Immature natural killer cell (primary cell): ENCODE measurements at regions not wholly inside any gene's neighbourhood (a gene's known extent, or its start where the extent isn't known, plus 50 kb on each side); places are given as distances from the start of the nearest gene placed in this dataset.
"Not testable (repeated sequence)": the region's sequence is repeated elsewhere in the genome, so short reads cannot be mapped to it uniquely, and the experiment has no call there.

Source experiments
- DNase-seq, 3 donors: peaks; one replicate each; pipeline ENCODE4 v3.0.0; 2022; ENCODE audit warnings: mixed read lengths in 1 of 3
- H3K27ac Mint-ChIP-seq, 6 donors: one replicate each; pipeline ENCODE4 v1.8.0; 2020; ENCODE audit warnings: mixed read lengths in 6 of 6, mild to moderate bottlenecking in 5 of 6, inconsistent platforms in 4 of 6, moderate library complexity in 3 of 6
- H3K27me3 Mint-ChIP-seq, 3 donors: one replicate each; pipeline ENCODE4 v1.8.0; 2020 to 2021; ENCODE audit warnings: low read depth in 3 of 3, mild to moderate bottlenecking in 3 of 3, mixed read lengths in 3 of 3, moderate library complexity in 3 of 3, inconsistent platforms in 1 of 3
- H3K36me3 Mint-ChIP-seq, 3 donors: one replicate each; pipeline ENCODE4 v1.8.0; 2020; ENCODE audit warnings: mixed read lengths in 3 of 3, inconsistent platforms in 2 of 3, mild to moderate bottlenecking in 2 of 3
- H3K4me1 Mint-ChIP-seq, 2 donors: one replicate each; pipeline ENCODE4 v1.8.0; 2020; ENCODE audit warnings: inconsistent platforms in 2 of 2, mild to moderate bottlenecking in 2 of 2, mixed read lengths in 2 of 2, moderate library complexity in 1 of 2
- H3K4me3 Mint-ChIP-seq, 5 donors: one replicate each; pipeline ENCODE4 v1.8.0; 2020; ENCODE audit warnings: mild to moderate bottlenecking in 5 of 5, mixed read lengths in 5 of 5, inconsistent platforms in 3 of 5, moderate library complexity in 3 of 5
- H3K9me3 Mint-ChIP-seq, 6 donors: one replicate each; pipeline ENCODE4 v1.8.0; 2020; ENCODE audit warnings: mild to moderate bottlenecking in 6 of 6, mixed read lengths in 6 of 6, inconsistent platforms in 4 of 6, moderate library complexity in 3 of 6

DNA sequence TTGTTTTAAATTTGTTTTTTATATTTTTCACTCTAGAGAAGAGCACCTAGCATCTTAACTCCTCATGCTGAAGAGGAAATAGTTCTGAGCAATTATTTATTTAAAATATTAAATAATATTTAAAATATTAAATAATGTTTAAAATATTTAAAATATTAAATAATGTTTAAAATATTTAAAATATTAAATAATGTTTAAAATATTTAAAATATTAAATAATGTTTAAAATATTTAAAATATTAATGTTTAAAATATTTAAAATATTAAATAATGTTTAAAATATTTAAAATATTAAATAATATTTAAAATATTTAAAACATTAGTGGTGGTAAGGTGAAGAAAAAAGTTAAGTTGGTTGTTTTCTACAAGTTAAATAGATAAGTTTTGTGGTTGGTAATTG, 147.6 kb upstream of the FERMT1 start:
- DNase-seq, H3K4me1 Mint-ChIP-seq, H3K27ac Mint-ChIP-seq, H3K36me3 Mint-ChIP-seq, H3K4me3 Mint-ChIP-seq, H3K27me3 Mint-ChIP-seq: not testable (repeated sequence)
- H3K9me3 Mint-ChIP-seq, result peaks cover 0 to 13% (median 0%) of the 10 kb centered on the region in 6 donors

DNA sequence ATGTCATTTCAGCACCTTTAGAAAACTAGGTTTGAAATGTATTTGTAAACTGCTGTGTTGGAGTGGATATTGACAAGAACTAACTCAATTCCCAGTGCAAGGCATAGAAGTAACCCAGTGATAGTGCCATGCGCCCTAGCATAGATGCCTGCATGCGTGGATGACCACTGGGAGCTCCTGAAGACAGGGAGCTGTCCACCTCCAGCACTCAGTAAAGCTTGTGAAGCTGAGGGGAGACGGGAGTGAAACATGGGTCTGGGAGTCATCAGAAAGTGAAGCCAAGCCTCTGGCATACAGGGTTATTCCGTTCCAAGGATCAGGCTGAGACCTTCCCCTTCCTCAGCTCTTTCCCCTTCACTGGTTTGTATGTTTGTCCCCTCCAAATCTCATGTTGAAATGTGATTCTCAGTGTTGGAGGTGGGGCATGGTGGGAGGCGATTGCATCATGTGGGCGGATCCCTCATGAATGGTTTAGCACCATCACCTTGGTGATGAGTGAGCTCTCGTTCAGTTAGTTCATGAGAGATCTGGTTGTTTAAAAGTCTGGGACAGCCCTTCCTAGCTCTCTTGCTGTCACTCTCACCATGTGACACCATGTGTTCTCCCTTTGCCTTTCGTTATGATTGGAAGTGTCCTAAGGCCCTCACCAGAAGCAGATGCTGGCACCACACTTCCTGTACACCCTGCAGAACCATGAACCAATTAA, 146.5 kb upstream of the FERMT1 start:
- H3K4me1 Mint-ChIP-seq, result no peaks in the 10 kb centered on the region
- DNase-seq, result no peak
- H3K9me3 Mint-ChIP-seq, result peaks cover 0 to 13% (median 0%) of the 10 kb centered on the region in 6 donors
- H3K27me3 Mint-ChIP-seq, result peaks cover 0 to 5% (median 2%) of the 10 kb centered on the region in 3 donors
- no peak overlapping the region for H3K4me3 Mint-ChIP-seq
- H3K36me3 Mint-ChIP-seq, result no peaks in the 10 kb centered on the region
- no peak overlapping the region for H3K27ac Mint-ChIP-seq

DNA sequence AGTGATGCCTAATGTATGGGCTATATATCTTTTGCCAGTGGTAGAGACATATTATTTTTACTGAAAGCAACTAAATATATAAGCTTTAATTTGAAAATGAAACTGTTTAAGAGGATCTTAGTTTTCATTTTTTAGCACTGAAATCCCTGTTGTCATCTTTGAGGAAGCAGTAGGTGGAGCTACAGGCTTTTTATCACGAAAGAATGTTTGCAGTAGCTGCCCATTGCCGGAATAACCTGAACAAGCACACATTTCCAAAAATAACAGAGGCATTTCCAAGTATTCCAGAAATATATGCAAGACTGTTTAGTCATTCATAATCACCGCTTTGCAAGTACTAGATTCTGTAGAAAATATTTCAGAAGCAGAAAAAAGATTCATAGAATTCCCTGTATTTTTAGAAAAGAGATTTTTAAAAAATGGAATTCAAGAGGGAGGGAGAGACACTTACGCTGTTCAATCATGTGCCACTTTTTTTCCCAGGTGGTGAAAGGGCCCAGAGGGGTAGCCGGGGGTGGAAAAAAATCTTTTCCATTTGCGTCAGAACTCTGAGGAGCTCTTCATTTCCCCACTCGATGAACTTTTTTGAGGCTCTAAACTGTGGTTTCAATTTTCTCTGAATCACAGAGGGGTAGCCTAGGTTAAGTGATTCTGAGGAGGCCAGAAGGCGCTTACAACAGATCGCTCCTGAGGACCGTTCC, 142.5 kb upstream of the FERMT1 start:
- peaks cover 0 to 5% (median 2%) of the 10 kb centered on the region in 3 donors for H3K27me3 Mint-ChIP-seq

DNA sequence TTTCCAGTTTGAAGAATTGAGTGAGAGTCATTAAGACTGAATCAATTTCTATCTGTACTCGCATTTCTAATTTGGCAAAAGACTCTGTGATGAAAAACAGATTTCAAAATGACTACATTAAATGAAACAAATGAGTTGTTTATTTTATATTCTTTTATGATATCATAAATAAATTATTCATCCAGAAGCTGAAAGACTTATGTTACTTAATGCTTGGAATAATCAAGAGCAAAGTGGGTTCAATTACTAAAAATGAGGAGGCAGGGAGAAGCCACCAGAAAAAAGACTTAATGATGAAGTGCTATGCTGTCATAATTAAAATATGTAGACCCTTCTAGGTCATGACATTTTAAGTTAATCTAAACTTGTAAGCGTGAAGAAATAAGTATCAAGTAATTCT, 130.6 kb upstream of the FERMT1 start:
- H3K4me1 Mint-ChIP-seq, result no peaks in the 10 kb centered on the region
- H3K27me3 Mint-ChIP-seq, result peaks cover 2% of the 10 kb centered on the region in 3 donors
- no peaks in the 10 kb centered on the region for H3K36me3 Mint-ChIP-seq
- no peak overlapping the region for H3K27ac Mint-ChIP-seq
- H3K4me3 Mint-ChIP-seq, result no peak overlapping the region
- H3K9me3 Mint-ChIP-seq, result peaks cover 0 to 8% (median 0%) of the 10 kb centered on the region in 6 donors
- DNase-seq, result no peak

More for the DNA sequence above, 142.5 kb upstream of the FERMT1 start:
- Mint-ChIP-seq H3K4me1 (no peaks in the 10 kb centered on the region), H3K4me3 (no peak overlapping the region), H3K36me3 (no peaks in the 10 kb centered on the region), H3K27ac (no peak overlapping the region), H3K9me3 (peaks cover 0 to 13% (median 0%) of the 10 kb centered on the region in 6 donors)
- no peak for DNase-seq

DNA sequence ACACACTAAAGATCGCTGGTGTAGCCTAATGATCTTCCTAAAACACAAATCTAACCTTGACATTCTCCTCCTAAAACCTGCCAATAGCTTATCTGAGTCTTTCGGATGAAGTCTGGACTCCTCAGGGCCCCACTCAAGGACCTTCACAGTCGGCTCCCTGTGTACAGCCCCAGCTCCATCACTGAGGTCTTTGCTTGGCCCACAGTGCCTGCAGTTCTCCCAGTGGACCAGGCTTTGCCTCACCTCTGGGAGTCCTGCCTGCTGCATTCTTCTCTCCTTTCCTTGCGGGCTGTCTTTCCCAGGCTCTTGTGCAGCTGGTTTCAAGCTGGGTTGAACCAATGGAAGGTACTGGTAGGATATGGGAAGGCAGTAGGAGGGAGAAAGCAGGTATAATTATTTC, 122.6 kb upstream of the FERMT1 start:
- Mint-ChIP-seq H3K27ac (no peak overlapping the region), H3K36me3 (no peaks in the 10 kb centered on the region), H3K4me3 (no peak overlapping the region), H3K4me1 (no peaks in the 10 kb centered on the region), H3K27me3 (peaks cover 0 to 5% (median 0%) of the 10 kb centered on the region in 3 donors), H3K9me3 (peaks cover 0 to 13% (median 1%) of the 10 kb centered on the region in 6 donors)
- no peak for DNase-seq

GRCh38 chr20:6241591-6241990, 118.8 kb upstream of the FERMT1 start:
- Mint-ChIP-seq H3K36me3 (no peaks in the 10 kb centered on the region), H3K4me1 (no peaks in the 10 kb centered on the region), H3K27me3 (peaks cover 0 to 3% (median 2%) of the 10 kb centered on the region in 3 donors), H3K4me3 (no peak overlapping the region), H3K27ac (no peak overlapping the region), H3K9me3 (peaks cover 0 to 5% (median 2%) of the 10 kb centered on the region in 6 donors)
- DNase-seq, result no peak

DNA sequence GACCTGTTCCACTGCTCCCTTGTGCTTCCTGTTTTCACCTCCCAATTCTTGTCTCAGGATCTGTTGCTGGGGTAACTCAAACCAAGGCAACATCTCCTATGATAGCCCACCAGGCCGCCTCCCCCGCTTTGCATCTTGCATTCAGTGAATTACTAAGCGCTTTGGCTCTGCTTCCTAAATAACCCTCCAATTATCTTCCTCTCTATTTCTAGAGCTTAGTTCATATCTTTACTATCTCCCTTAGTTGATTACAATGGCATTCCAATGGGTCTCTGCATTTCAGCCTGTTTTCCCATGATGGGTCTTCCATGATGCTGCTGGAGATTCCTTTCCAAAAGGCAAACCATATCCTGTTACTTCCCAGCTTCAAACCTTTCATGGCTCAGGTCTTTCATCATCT, 117.2 kb upstream of the FERMT1 start:
- no peaks in the 10 kb centered on the region for H3K36me3 Mint-ChIP-seq
- DNase-seq, result no peak
- H3K27ac Mint-ChIP-seq, result no peak overlapping the region
- no peaks in the 10 kb centered on the region for H3K4me1 Mint-ChIP-seq
- H3K9me3 Mint-ChIP-seq, result peaks cover 0 to 5% (median 2%) of the 10 kb centered on the region in 6 donors
- H3K4me3 Mint-ChIP-seq, result no peak overlapping the region
- peaks cover 0 to 2% (median 1%) of the 10 kb centered on the region in 3 donors for H3K27me3 Mint-ChIP-seq

GRCh38 chr20:6238421-6238820, 115.6 kb upstream of the FERMT1 start:
- peaks cover 0 to 7% (median 1%) of the 10 kb centered on the region in 3 donors for H3K27me3 Mint-ChIP-seq
- no peak overlapping the region for H3K4me3 Mint-ChIP-seq
- no peaks in the 10 kb centered on the region for H3K4me1 Mint-ChIP-seq
- H3K36me3 Mint-ChIP-seq, result no peaks in the 10 kb centered on the region
- peaks cover 0 to 7% (median 1%) of the 10 kb centered on the region in 6 donors for H3K9me3 Mint-ChIP-seq
- no peak overlapping the region for H3K27ac Mint-ChIP-seq
- DNase-seq, result no peak

GRCh38 chr20:6235510-6235909, 112.7 kb upstream of the FERMT1 start:
- Mint-ChIP-seq H3K27me3 (peaks cover 1 to 10% (median 1%) of the 10 kb centered on the region in 3 donors), H3K9me3 (peaks cover 0 to 8% (median under 1%) of the 10 kb centered on the region in 6 donors), H3K4me3 (no peak overlapping the region), H3K27ac (no peak overlapping the region), H3K36me3 (no peaks in the 10 kb centered on the region), H3K4me1 (no peaks in the 10 kb centered on the region)
- DNase-seq, result no peak

DNA sequence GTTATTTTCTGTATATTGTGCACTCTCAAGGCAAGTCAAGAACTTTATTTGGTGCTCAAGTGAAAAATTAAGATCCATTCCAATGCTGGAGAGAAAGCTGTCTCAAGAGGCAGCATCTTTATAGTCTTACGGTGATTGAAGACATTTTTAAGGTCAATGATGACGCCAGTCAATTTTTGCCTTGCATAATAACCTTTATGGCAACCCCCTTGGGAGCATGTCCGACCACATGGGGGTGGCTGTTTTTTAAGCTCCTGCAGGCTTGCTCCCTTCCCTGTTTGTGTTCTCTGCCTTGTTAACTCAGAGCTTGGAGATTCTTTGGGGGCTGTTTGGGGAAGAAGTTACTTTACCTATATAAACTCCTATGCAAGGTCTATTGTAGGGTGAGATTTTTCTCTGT, 109.6 kb upstream of the FERMT1 start:
- H3K4me1 Mint-ChIP-seq, result no peaks in the 10 kb centered on the region
- peaks cover 0 to 12% (median 0%) of the 10 kb centered on the region in 6 donors for H3K9me3 Mint-ChIP-seq
- no peaks in the 10 kb centered on the region for H3K36me3 Mint-ChIP-seq
- no peak overlapping the region for H3K27ac Mint-ChIP-seq
- peaks cover 1 to 8% (median 4%) of the 10 kb centered on the region in 3 donors for H3K27me3 Mint-ChIP-seq
- no peak overlapping the region for H3K4me3 Mint-ChIP-seq
- DNase-seq, result no peak

GRCh38 chr20:6231556-6231955, 108.7 kb upstream of the FERMT1 start:
- Mint-ChIP-seq H3K9me3 (peaks cover 0 to 12% (median 0%) of the 10 kb centered on the region in 6 donors), H3K4me3 (no peak overlapping the region), H3K36me3 (no peaks in the 10 kb centered on the region), H3K4me1 (no peaks in the 10 kb centered on the region), H3K27ac (no peak overlapping the region), H3K27me3 (peaks cover 1 to 8% (median 4%) of the 10 kb centered on the region in 3 donors)
- no peak for DNase-seq

- peaks cover 1 to 4% (median 4%) of the 10 kb centered on the region in 3 donors for H3K27me3 Mint-ChIP-seq
- no peak overlapping the region for H3K4me3 Mint-ChIP-seq
- H3K27ac Mint-ChIP-seq, result no peak overlapping the region
- H3K4me1 Mint-ChIP-seq, result no peaks in the 10 kb centered on the region
- H3K9me3 Mint-ChIP-seq, result peaks cover 0 to 13% (median 3%) of the 10 kb centered on the region in 6 donors
- H3K36me3 Mint-ChIP-seq, result peaks cover 0 to under 1% (median 0%) of the 10 kb centered on the region in 3 donors
- no peak for DNase-seq
These were observed 105.5 kb upstream of the FERMT1 start for GRCh38 chr20:6228302-6228843.

DNA sequence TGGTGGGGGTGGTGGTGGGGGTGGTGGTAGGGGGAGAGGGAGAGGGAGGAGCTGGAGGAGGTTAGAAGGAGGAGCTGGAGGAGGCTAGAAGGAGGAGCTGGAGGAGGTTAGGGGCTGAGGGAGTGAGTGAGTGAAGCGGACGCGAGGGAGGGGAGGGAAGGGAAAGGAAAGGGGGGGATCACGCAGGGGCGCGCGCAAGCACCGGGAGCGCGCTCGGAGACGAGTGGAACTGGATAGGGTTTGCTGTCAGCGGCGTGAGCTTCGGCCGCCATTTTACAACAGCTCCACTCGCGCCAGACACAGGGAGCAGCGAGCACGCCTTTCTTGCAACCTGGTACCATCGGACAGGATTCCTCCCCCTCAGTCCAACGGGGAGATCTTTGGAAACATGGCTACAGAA, 90.5 kb upstream of the FERMT1 start:
- Mint-ChIP-seq H3K27ac (no peak overlapping the region), H3K4me1 (no peaks in the 10 kb centered on the region), H3K27me3 (peaks cover 0 to 8% (median 3%) of the 10 kb centered on the region in 3 donors), H3K4me3 (no peak overlapping the region), H3K36me3 (no peaks in the 10 kb centered on the region), H3K9me3 (peaks cover 0 to 9% (median 3%) of the 10 kb centered on the region in 6 donors)
- DNase-seq, result no peak

DNA sequence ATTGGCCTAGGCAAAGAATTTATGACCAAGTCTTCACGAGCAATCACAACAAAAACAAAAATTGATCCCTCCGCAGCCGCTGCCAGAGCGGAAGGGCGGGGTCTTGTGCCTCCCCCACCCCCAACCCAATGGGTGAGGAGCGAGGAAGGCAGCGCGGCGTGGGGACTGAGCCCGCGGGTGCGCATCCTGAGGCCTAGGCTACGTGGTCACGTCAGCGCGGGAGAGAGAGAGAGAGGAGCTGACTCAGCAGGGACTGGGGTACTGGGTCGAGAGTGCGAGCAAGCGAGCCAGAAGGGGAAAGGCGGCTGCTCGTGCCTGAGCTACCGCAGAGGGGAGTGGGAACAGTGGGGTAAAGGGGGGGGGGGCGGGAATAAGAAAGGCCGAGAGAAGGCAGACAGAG, 90.1 kb upstream of the FERMT1 start:
- no peak for DNase-seq
- no peaks in the 10 kb centered on the region for H3K4me1 Mint-ChIP-seq

More for the DNA sequence above, 90.1 kb upstream of the FERMT1 start:
- H3K9me3 Mint-ChIP-seq, result peaks cover 0 to 8% (median 3%) of the 10 kb centered on the region in 6 donors
- H3K4me3 Mint-ChIP-seq, result no peak overlapping the region
- H3K27ac Mint-ChIP-seq, result no peak overlapping the region
- peaks cover 0 to 8% (median 3%) of the 10 kb centered on the region in 3 donors for H3K27me3 Mint-ChIP-seq
- no peaks in the 10 kb centered on the region for H3K36me3 Mint-ChIP-seq
